ENCODE measurements at regions not wholly inside any gene's neighbourhood (a gene's known extent, or its start where the extent isn't known, plus 50 kb on each side); places are given as distances from the start of the nearest gene placed in this dataset.

DNA sequence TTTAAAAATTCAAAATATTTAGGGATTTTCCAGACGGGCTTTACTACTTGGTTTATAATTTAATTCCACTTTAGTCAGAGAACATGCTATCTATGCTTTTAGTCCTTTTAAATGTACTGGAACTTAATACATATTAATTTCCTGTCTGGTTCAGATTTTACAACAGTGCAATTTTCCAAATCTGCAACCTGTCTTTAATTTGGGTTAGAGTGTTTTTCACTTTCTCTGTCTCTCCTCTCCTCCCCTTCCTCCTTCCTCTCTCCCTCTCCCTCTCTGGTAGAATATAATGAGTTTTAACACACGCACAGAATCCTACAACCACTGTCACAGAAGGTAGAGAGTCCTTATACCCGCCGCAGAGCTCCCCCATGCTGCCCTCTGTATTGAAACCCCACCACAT is 950.7 kb downstream of the BRD1 start:
- DNase-seq = no peak

DNA sequence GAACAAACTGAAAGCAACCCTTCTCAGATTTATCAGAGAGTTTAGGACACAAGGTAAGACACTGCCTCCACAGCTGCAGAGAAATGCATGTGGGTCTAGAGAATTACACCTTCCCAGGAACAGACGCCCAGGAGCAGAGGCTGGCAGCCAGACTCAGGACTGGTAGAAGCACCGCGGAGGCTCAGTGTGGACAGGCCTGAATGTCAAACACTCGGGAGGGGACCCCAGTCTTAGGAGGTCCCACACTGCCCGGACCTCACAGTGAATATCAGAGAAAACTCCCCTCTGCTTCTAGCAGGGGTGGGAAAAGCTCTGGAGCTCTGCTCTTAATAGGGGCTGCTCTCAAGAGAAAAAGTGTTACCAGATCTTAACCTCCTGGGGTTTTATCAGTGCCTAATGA is 952.7 kb downstream of the BRD1 start:
- no peak for DNase-seq

- DNase-seq = no peak
Measured at GRCh38 chr22:48873191-48873520, 954.5 kb downstream of the BRD1 start.

DNA sequence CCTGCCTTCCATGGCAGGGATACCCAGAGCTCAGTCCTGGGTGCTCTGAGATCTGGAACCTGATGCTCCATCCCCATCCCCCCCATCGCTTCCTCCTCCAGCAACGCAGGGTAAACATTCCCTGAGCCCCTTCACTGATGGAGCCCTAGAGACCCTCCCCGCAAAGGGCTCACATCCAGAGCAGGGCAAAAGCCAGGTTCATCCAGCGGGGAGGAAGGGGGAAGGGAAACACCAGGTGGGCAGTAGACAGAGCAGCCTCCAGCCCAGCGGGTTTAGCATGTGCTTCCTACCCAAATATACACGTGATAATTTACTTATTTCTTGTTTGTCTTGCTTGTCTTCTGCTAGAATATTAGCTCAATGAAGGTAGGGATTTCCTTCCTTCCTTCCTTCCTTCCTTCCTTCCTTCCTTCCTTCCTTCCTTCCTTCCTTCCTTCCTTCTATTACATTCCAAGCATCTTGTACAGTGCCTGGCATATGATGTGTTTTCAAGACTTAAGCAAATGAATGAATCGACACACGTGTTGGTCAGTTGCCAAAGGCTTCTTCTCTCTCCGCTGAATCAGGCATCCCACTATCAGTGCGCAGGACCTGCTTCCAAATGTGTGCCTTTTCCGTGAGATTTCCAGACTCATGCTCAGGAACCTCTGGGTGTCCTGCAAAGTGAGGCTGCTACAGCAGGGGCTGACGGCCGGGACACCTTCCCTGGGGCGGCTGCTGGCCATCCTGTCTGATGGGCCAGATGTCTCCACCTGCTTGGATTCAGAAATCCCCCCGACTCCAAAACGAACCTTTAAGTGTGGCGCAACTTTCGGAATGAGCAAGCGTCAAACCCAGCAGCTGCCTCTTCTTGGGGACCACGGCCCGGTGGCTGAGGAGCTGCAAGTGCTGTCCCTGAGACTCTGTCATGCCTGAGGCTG is 955.1 kb downstream of the BRD1 start:
- DNase-seq = no peak

DNA sequence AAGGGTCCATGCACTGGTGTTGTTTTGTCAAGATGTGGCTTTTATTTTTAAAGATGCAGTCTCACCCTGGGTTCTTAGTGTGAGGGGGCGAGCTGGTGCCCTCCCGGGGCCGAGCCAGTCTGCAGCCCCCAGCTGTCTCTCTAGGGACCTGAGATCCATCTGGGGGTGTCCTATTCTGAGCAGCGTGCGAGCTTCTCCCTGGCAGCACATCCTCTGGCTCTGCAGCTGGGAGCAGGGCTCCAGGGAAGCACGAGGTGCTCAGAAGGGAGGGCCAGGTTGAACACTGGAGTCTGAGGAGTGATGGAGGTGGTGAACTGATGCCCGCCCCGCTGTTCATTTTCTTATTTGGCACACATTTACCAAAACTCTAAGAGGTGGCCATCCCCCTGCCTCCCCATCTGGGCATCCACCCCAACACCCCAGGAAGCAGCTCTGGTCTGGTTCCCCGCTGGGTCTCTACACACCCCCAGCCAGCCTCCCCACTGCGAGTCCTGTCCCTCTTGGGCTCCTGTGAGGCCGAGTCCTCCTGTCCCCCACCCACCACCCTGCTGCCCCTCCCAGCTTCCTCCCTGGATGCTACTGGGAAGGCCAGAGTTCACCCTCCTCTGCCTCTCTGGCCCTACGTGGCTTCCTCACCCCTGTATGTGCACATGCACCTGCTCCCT is 956.4 kb downstream of the BRD1 start:
- DNase-seq = no peak

DNA sequence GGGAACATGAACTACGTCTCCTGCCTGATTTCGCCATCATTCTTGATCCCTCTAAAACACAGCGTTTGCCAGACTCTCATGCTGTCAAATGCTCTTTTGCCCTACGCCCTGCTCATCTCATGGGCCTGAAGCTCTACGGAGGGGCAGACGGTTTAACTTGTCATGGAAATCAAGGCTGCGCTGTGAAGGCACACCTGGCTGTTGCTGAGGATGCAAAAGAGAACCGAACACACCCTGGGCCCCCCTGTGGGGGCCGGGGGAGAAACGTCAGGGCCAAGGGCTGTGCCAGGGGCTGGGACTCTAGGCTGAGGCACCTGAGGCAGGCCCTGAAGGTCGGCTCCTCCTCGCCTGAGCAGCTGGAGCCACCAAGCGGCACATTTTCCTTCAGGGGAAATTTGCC is 957.2 kb downstream of the BRD1 start:
- no peak for DNase-seq

DNA sequence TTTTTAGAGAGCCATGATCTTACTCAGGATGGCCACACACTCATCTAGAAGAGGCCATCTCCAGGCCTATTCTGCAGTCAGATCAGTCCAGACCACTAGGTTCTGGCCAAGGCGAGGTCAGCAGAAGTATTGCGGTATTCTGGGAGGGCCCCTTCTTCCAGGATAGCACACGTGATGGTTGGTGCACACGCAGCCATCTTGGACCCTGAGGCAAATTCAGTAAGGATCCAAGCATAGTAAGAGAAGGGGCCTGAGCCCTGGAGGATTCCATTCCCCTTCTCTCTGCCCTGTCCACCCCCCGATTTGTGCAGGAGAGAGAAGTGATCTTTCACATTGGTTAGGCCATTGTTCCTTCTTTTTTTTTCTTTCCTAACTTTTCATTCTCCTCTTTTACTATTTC is 957.9 kb downstream of the BRD1 start:
- no peak for DNase-seq

DNA sequence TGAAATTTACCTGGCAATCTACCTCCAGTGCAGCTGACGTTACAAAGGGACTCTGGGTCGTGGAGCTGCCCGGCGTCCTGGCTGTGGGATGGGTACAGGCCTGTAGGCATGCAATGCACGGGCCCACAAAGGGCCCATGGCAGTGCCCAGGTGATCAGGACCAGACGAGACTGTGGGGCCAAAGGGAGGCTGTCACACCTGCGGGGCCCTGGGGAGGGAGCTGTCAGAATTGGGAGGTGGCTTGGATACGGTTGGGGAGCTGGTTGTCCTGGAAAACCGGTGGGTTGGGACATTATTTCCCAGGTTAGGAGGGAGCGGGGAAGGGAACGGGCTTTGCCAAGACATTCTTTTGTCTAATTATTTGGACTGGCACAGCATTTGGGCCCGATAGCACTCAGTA is 958.5 kb downstream of the BRD1 start:
- DNase-seq = no peak

- no peak for DNase-seq
Measured at GRCh38 chr22:48868554-48868953, 959.1 kb downstream of the BRD1 start.

GRCh38 chr22:48867891-48868290 is 959.8 kb downstream of the BRD1 start:
- DNase-seq = peak; percentile 3

- DNase-seq = no peak
Measured at GRCh38 chr22:48866906-48867681, 960.6 kb downstream of the BRD1 start.

DNA sequence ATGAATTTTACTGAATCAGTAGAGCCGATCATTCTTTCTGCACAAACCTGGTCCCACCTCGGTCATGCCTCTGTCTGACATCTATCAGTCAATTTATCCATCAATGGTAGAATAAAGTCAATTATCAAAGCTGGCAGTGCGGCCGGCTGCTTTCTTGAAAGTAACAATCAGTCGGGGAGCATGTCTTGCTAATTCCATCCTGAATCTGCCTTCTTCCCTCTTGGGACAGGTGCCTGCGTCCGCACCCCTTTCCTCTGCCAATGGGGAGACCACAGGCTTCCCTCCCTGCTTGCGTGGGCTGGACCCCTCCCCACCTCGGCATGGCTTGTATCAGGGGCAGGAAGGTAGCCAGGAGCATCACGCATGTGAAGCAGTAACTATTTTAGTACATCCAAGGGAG is 962.9 kb downstream of the BRD1 start:
- no peak for DNase-seq

DNA sequence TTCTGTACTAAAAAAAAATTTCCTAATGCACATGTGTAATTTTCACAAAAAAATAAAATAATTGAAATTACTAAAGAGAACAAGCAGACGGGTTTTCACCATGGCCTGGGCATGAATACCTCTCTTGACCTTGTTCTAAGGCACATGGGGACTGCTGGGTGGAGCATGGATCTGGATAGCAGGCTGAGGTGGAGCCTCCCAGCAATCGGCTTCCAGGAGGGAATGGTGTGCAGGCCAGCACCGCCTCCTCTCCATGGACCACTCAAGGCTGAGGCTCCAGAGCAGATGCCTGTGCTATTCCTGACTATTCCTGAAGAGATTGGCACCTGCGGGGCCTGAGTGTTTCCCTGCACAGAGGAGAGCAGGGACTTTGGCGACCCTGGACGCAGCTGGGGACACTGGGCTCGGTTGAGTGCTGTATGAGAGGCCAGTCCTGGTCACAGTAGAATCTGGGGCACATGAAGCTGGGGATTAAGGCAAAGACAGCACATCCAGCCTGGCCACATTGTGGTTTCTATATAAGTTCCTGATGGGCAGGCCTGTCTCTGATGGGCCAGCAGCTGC is 963.6 kb downstream of the BRD1 start:
- DNase-seq = no peak

- no peak for DNase-seq
Measured at GRCh38 chr22:48860557-48860956, 967.1 kb downstream of the BRD1 start.

DNA sequence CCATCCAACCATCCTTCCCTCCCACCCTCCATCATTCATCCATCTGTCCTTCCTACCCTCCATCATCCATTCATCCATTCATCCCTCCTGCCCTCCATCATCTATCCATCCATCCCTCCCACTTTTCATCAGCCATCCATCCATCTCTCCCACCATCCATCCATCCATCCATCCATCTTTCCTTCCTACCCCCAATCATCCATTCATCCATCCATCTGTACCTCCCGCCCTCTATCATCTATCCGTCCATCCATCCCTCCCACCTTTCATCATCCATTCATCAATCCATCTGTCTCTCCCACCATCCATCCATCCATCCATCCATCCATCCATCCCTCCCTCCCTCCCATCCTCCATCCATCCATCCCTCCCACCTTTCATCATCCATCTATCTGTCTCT is 968.8 kb downstream of the BRD1 start:
- DNase-seq = no peak

GRCh38 chr22:48858121-48858520 is 969.6 kb downstream of the BRD1 start:
- DNase-seq = no peak

GRCh38 chr22:48857202-48857805 is 970.4 kb downstream of the BRD1 start:
- no peak for DNase-seq

DNA sequence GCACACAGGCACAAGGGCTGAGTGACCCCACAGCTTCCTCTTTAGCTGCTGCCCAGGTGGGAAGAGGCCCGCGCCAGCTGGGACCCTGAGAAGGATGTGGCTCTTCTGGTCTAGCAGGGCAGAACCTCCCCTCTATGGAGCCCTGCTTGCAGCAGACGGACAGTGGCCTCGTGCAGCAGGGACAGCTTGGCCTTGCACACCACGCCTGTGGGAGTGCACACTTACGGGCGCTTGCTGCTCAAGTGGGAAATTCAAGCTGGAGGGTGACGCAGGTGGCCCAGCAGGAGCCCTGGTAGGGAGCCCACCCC is 971.4 kb downstream of the BRD1 start:
- no peak for DNase-seq

- no peak for DNase-seq
Measured at GRCh38 chr22:48855593-48856307, 971.9 kb downstream of the BRD1 start.

GRCh38 chr22:48855013-48855412 is 972.7 kb downstream of the BRD1 start:
- DNase-seq = no peak

GRCh38 chr22:48853627-48854240 is 973.9 kb downstream of the BRD1 start:
- DNase-seq = no peak

Measured in skin of body (tissue), 1 donor.